ENCODE measurements at regions not wholly inside any gene's neighbourhood (a gene's known extent, or its start where the extent isn't known, plus 50 kb on each side); places are given as distances from the start of the nearest gene placed in this dataset.
"Not testable (repeated sequence)": the region's sequence is repeated elsewhere in the genome, so short reads cannot be mapped to it uniquely, and the experiment has no call there.

- Mint-ChIP-seq H3K27me3 (ENCODE audit: low read depth) (no peaks in the 10 kb centered on the region), H3K9me3 (peaks cover 3% of the 10 kb centered on the region), H3K27ac (no peak overlapping the region), H3K4me1 (ENCODE audit: low read depth) (no peaks in the 10 kb centered on the region), H3K36me3 (ENCODE audit: low read depth) (no peaks in the 10 kb centered on the region), H3K4me3 (no peak overlapping the region)
These were observed 160.6 kb upstream of the NOL4 start for GRCh38 chr18:34385311-34385710.

- Mint-ChIP-seq H3K4me3 (no peak overlapping the region), H3K36me3 (ENCODE audit: low read depth) (no peaks in the 10 kb centered on the region), H3K9me3 (peaks cover 3% of the 10 kb centered on the region), H3K27me3 (ENCODE audit: low read depth) (no peaks in the 10 kb centered on the region), H3K4me1 (ENCODE audit: low read depth) (no peaks in the 10 kb centered on the region), H3K27ac (no peak overlapping the region)
These were observed 162.1 kb upstream of the NOL4 start for GRCh38 chr18:34386803-34387202.

GRCh38 chr18:34397286-34397896, 172.7 kb upstream of the NOL4 start:
- Mint-ChIP-seq H3K4me3 (no peak overlapping the region), H3K4me1 (ENCODE audit: low read depth) (no peaks in the 10 kb centered on the region), H3K27me3 (ENCODE audit: low read depth) (no peaks in the 10 kb centered on the region), H3K36me3 (ENCODE audit: low read depth) (no peaks in the 10 kb centered on the region), H3K9me3 (peaks cover 11% of the 10 kb centered on the region), H3K27ac (no peak overlapping the region)

GRCh38 chr18:34399892-34400291, 175.2 kb upstream of the NOL4 start:
- H3K4me1 Mint-ChIP-seq (ENCODE audit: low read depth) = no peaks in the 10 kb centered on the region
- H3K27ac Mint-ChIP-seq = no peak overlapping the region
- no peak overlapping the region for H3K4me3 Mint-ChIP-seq
- H3K36me3 Mint-ChIP-seq (ENCODE audit: low read depth) = no peaks in the 10 kb centered on the region
- H3K9me3 Mint-ChIP-seq = peaks cover 7% of the 10 kb centered on the region
- H3K27me3 Mint-ChIP-seq (ENCODE audit: low read depth) = no peaks in the 10 kb centered on the region

GRCh38 chr18:34400834-34401233, 176.1 kb upstream of the NOL4 start:
- Mint-ChIP-seq H3K9me3 (peaks cover 3% of the 10 kb centered on the region), H3K36me3 (ENCODE audit: low read depth) (no peaks in the 10 kb centered on the region), H3K27me3 (ENCODE audit: low read depth) (no peaks in the 10 kb centered on the region), H3K4me1 (ENCODE audit: low read depth) (no peaks in the 10 kb centered on the region), H3K4me3 (no peak overlapping the region), H3K27ac (no peak overlapping the region)

GRCh38 chr18:34401775-34402174, 177.1 kb upstream of the NOL4 start:
- Mint-ChIP-seq H3K4me1 (ENCODE audit: low read depth) (no peaks in the 10 kb centered on the region), H3K27ac (no peak overlapping the region), H3K4me3 (no peak overlapping the region), H3K36me3 (ENCODE audit: low read depth) (no peaks in the 10 kb centered on the region), H3K9me3 (peaks cover 3% of the 10 kb centered on the region), H3K27me3 (ENCODE audit: low read depth) (no peaks in the 10 kb centered on the region)

- H3K36me3 Mint-ChIP-seq (ENCODE audit: low read depth); H3K4me3 Mint-ChIP-seq; H3K4me1 Mint-ChIP-seq (ENCODE audit: low read depth); H3K27ac Mint-ChIP-seq; H3K27me3 Mint-ChIP-seq (ENCODE audit: low read depth); H3K9me3 Mint-ChIP-seq: not testable (repeated sequence)
These were observed 182.8 kb upstream of the NOL4 start for GRCh38 chr18:34407471-34407870.

- H3K4me1 Mint-ChIP-seq (ENCODE audit: low read depth) = no peaks in the 10 kb centered on the region
- H3K9me3 Mint-ChIP-seq = no peaks in the 10 kb centered on the region
- H3K27me3 Mint-ChIP-seq (ENCODE audit: low read depth) = no peaks in the 10 kb centered on the region
- H3K4me3 Mint-ChIP-seq = no peak overlapping the region
- no peak overlapping the region for H3K27ac Mint-ChIP-seq
- no peaks in the 10 kb centered on the region for H3K36me3 Mint-ChIP-seq (ENCODE audit: low read depth)
These were observed 187.2 kb upstream of the NOL4 start for GRCh38 chr18:34411952-34412351.

- no peaks in the 10 kb centered on the region for H3K36me3 Mint-ChIP-seq (ENCODE audit: low read depth)
- no peak overlapping the region for H3K4me3 Mint-ChIP-seq
- H3K9me3 Mint-ChIP-seq = peaks cover 18% of the 10 kb centered on the region
- H3K27ac Mint-ChIP-seq = no peak overlapping the region
- no peaks in the 10 kb centered on the region for H3K4me1 Mint-ChIP-seq (ENCODE audit: low read depth)
- H3K27me3 Mint-ChIP-seq (ENCODE audit: low read depth) = no peaks in the 10 kb centered on the region
These were observed 206.3 kb upstream of the NOL4 start for GRCh38 chr18:34431042-34431441.

- Mint-ChIP-seq H3K27ac (no peak overlapping the region), H3K27me3 (ENCODE audit: low read depth) (no peaks in the 10 kb centered on the region), H3K4me3 (no peak overlapping the region), H3K4me1 (ENCODE audit: low read depth) (no peaks in the 10 kb centered on the region), H3K9me3 (no peaks in the 10 kb centered on the region), H3K36me3 (ENCODE audit: low read depth) (no peaks in the 10 kb centered on the region)
These were observed 219.9 kb upstream of the NOL4 start for GRCh38 chr18:34444622-34445021.

- no peaks in the 10 kb centered on the region for H3K36me3 Mint-ChIP-seq (ENCODE audit: low read depth)
- H3K4me3 Mint-ChIP-seq = no peak overlapping the region
- no peak overlapping the region for H3K27ac Mint-ChIP-seq
- H3K4me1 Mint-ChIP-seq (ENCODE audit: low read depth) = no peaks in the 10 kb centered on the region
- no peaks in the 10 kb centered on the region for H3K27me3 Mint-ChIP-seq (ENCODE audit: low read depth)
- no peaks in the 10 kb centered on the region for H3K9me3 Mint-ChIP-seq
These were observed 223.9 kb upstream of the NOL4 start for GRCh38 chr18:34448662-34449061.

GRCh38 chr18:34457761-34458160, 233.0 kb upstream of the NOL4 start:
- Mint-ChIP-seq H3K9me3 (no peaks in the 10 kb centered on the region), H3K4me3 (no peak overlapping the region), H3K36me3 (ENCODE audit: low read depth) (no peaks in the 10 kb centered on the region), H3K4me1 (ENCODE audit: low read depth) (no peaks in the 10 kb centered on the region), H3K27ac (no peak overlapping the region), H3K27me3 (ENCODE audit: low read depth) (no peaks in the 10 kb centered on the region)

GRCh38 chr18:34458410-34458977, 233.8 kb upstream of the NOL4 start:
- Mint-ChIP-seq H3K9me3 (no peaks in the 10 kb centered on the region), H3K36me3 (ENCODE audit: low read depth) (no peaks in the 10 kb centered on the region), H3K4me1 (ENCODE audit: low read depth) (no peaks in the 10 kb centered on the region), H3K27ac (no peak overlapping the region), H3K27me3 (ENCODE audit: low read depth) (no peaks in the 10 kb centered on the region), H3K4me3 (no peak overlapping the region)

- Mint-ChIP-seq H3K27me3 (ENCODE audit: low read depth) (no peaks in the 10 kb centered on the region), H3K36me3 (ENCODE audit: low read depth) (no peaks in the 10 kb centered on the region), H3K27ac (no peak overlapping the region), H3K4me1 (ENCODE audit: low read depth) (no peaks in the 10 kb centered on the region), H3K9me3 (no peaks in the 10 kb centered on the region), H3K4me3 (no peak overlapping the region)
These were observed 236.6 kb upstream of the NOL4 start for GRCh38 chr18:34461266-34461665.

GRCh38 chr18:34467058-34467457, 242.3 kb upstream of the NOL4 start:
- H3K27me3 Mint-ChIP-seq (ENCODE audit: low read depth) = no peaks in the 10 kb centered on the region
- H3K9me3 Mint-ChIP-seq = no peaks in the 10 kb centered on the region
- no peak overlapping the region for H3K27ac Mint-ChIP-seq
- no peak overlapping the region for H3K4me3 Mint-ChIP-seq
- no peaks in the 10 kb centered on the region for H3K4me1 Mint-ChIP-seq (ENCODE audit: low read depth)
- H3K36me3 Mint-ChIP-seq (ENCODE audit: low read depth) = no peaks in the 10 kb centered on the region

Data from T-helper 1 cell treated with Interleukin-12 subunit alpha and Interleukin-12 subunit beta and Interleukin-4 antibody, amounts not matched to agents 30 μg/mL and 1 μg/mL, for 36 hours (primary cell).